ENCODE measurements at regions not wholly inside any gene's neighbourhood (a gene's known extent, or its start where the extent isn't known, plus 50 kb on each side); places are given as distances from the start of the nearest gene placed in this dataset.

GRCh38 chr9:13377171-13377925, 97.9 kb upstream of the MPDZ start:
- TF ChIP-seq CTCF (IDR thresholded peaks at IDR 0.05): no peak
- no peak for TF ChIP-seq POLR2A (IDR thresholded peaks at IDR 0.05)

All from uterus (tissue), 2 donors.